ENCODE measurements at regions not wholly inside any gene's neighbourhood (a gene's known extent, or its start where the extent isn't known, plus 50 kb on each side); places are given as distances from the start of the nearest gene placed in this dataset.

GRCh38 chr7:41621953-41622831 lies 80.7 kb downstream of the INHBA start:
- TF ChIP-seq CTCF (IDR thresholded peaks at IDR 0.05) (no peak), EZH2phosphoT487 (IDR thresholded peaks at IDR 0.05) (no peak)

All from neural progenitor cell (in vitro differentiated cells).